Urinary bladder (tissue), 3 donors: ENCODE measurements at regions not wholly inside any gene's neighbourhood (a gene's known extent, or its start where the extent isn't known, plus 50 kb on each side); places are given as distances from the start of the nearest gene placed in this dataset.

Experiments used
- DNase-seq: peaks from one replicate; pipeline ENCODE4 v3.0.0-alpha.2; 2015; ENCODE audit errors: extremely low spot score
- H3K27ac ChIP-seq: one replicate; pipeline ENCODE4 v1.5.1; 2013; ENCODE audit warnings: low read depth, mild to moderate bottlenecking, moderate library complexity
- H3K36me3 ChIP-seq: one replicate; pipeline ENCODE4 v1.6.1; 2013; ENCODE audit warnings: mild to moderate bottlenecking, moderate library complexity; ENCODE audit not compliant: insufficient read depth
- H3K4me1 ChIP-seq: one replicate; pipeline ENCODE4 v1.6.1; 2013; ENCODE audit warnings: mild to moderate bottlenecking, moderate library complexity; ENCODE audit not compliant: insufficient read depth
- H3K4me3 ChIP-seq: one replicate; pipeline ENCODE4 v1.5.1; 2013; ENCODE audit warnings: low read depth, low read length
- WGBS: extraction: QIAGEN DNeasy Blood & Tissue Kit; methylation state at CpG from one replicate; pipeline ENCODE4 v1.1.7; 2013; 5-methylcytosine and 5-hydroxymethylcytosine counted together
- donor health status: healthy with polysubstance abuse.
- donor health status: healthy.

DNA sequence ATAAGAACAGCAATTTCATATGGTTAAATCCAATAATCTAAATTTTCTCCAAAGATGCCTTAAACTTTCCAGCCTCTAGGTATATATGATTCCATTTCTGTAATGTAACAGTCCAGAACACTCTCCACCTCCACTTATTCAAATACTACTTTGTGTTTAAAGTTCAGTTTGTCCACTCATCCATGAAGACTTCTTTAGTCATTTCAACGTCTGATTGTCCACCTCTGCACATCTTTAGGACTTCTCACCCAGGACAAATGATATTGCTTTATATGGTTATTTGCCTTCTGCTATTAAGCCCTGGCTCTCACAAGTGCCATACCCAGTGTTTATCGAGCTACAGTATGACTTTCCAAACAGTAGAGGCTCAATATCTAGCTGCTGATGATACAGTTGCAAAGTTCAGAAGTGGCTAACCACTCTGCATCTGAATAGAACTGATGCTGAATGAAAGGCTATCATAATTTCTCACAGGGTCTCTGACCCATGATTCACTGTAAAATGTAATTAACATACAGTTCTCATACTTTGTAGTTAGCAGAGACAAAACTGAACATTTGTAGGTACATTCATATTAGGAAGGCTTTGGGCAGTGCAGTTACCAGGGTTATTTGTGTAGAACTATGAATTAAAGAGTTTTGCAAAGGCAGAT, 93.7 kb upstream of the MBNL1 start:
- DNase-seq: no peak
- Histone ChIP-seq H3K27ac (no peak overlapping the region), H3K4me3 (no peak overlapping the region), H3K4me1 (no peaks in the 10 kb centered on the region), H3K36me3 (no peaks in the 10 kb centered on the region)
- WGBS: 86% methylated on average over 2 of the region's 2 CpGs

DNA sequence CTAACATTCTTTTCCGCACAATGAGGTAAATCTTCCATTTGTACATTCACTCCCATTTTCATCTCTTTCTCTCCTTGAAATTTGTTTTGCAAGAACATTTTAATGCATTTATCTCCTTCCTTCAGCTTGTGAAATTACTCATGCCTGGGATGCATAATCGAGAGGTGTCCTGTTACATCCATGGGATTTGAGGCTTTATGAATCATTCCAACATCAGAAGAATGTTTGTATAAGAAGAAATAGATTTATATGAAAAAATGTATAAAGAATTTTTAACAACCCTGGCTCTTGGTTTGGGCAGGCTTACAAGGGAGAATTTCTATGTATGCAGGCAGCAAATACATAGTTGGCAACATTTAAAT, 93.2 kb upstream of the MBNL1 start:
- DNase-seq: no peak
- 53% methylated on average over 2 of the region's 2 CpGs for WGBS
- Histone ChIP-seq H3K36me3 (no peaks in the 10 kb centered on the region), H3K27ac (no peak overlapping the region), H3K4me3 (no peak overlapping the region), H3K4me1 (no peaks in the 10 kb centered on the region)

DNA sequence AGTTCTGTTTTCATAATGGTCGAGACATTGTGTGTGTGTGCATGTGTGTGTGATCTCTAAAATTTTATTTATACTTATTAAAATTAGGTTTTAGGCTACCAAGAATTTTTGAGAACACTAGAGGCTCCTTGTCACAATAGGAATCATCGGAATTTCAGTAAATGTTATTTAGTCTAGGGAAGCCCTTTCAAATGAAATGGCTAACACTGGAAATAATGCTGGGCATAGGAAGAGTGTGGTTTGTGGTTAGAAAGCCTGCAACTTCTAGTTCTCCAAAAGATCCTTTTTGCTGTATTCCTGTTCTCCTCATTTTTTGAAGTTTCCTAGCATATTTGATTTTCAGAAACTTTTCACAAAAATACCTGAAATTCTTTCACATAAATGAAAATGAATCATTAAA, 92.5 kb upstream of the MBNL1 start:
- no peaks in the 10 kb centered on the region for H3K4me1 ChIP-seq
- H3K36me3 ChIP-seq: no peaks in the 10 kb centered on the region
- no peak for DNase-seq
- no peak overlapping the region for H3K27ac ChIP-seq
- 80% methylated on average over 2 of the region's 2 CpGs for WGBS
- H3K4me3 ChIP-seq: no peak overlapping the region

- H3K27ac ChIP-seq: no peak overlapping the region
- no peak for DNase-seq
- H3K36me3 ChIP-seq: no peaks in the 10 kb centered on the region
- WGBS: 96% methylated on average over 1 of the region's 1 CpG
- no peaks in the 10 kb centered on the region for H3K4me1 ChIP-seq
- H3K4me3 ChIP-seq: no peak overlapping the region
Observed at GRCh38 chr3:152176998-152177397, 91.7 kb upstream of the MBNL1 start.

DNA sequence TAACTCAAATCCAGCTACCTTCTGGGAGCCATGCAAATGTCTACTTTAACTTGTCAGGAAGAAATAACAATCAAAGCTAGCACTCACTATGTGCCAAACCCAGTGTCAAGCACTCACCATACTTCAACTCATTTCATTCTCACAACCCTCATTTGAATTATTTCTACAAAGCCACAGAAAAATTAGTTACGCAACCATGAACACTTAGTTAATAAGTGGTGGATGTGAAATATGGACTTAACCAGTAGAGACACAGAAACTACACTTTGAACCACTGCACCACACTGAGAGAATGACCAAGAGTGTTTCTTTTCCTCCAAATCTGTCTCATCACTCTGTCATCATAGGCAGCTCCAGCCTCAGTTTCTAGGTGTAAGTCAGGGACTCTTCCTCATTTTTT, 91.0 kb upstream of the MBNL1 start:
- Histone ChIP-seq H3K4me3 (no peak overlapping the region), H3K27ac (no peak overlapping the region), H3K36me3 (no peaks in the 10 kb centered on the region), H3K4me1 (no peaks in the 10 kb centered on the region)
- 100% methylated on average over 1 of the region's 1 CpG for WGBS
- DNase-seq: no peak

GRCh38 chr3:152183473-152183872, 85.3 kb upstream of the MBNL1 start:
- Histone ChIP-seq H3K4me1 (no peaks in the 10 kb centered on the region), H3K4me3 (no peak overlapping the region), H3K36me3 (no peaks in the 10 kb centered on the region), H3K27ac (no peak overlapping the region)
- 66% methylated on average over 4 of the region's 4 CpGs for WGBS
- no peak for DNase-seq

GRCh38 chr3:152184971-152185686, 83.6 kb upstream of the MBNL1 start:
- Histone ChIP-seq H3K4me3 (no peak overlapping the region), H3K27ac (no peak overlapping the region), H3K4me1 (no peaks in the 10 kb centered on the region), H3K36me3 (no peaks in the 10 kb centered on the region)
- 89% methylated on average over 5 of the region's 5 CpGs for WGBS
- no peak for DNase-seq

GRCh38 chr3:152185891-152186630, 82.7 kb upstream of the MBNL1 start:
- no peaks in the 10 kb centered on the region for H3K36me3 ChIP-seq
- H3K27ac ChIP-seq: no peak overlapping the region
- H3K4me1 ChIP-seq: no peaks in the 10 kb centered on the region
- WGBS: 84% methylated on average over 6 of the region's 6 CpGs
- no peak overlapping the region for H3K4me3 ChIP-seq
- no peak for DNase-seq

- no peak for DNase-seq
- WGBS: 85% methylated on average over 2 of the region's 2 CpGs
- Histone ChIP-seq H3K4me3 (no peak overlapping the region), H3K4me1 (no peaks in the 10 kb centered on the region), H3K36me3 (no peaks in the 10 kb centered on the region), H3K27ac (no peak overlapping the region)
Observed at GRCh38 chr3:152190636-152191183, 78.0 kb upstream of the MBNL1 start.

GRCh38 chr3:152192050-152192449, 76.7 kb upstream of the MBNL1 start:
- Histone ChIP-seq H3K27ac (no peak overlapping the region), H3K4me3 (no peak overlapping the region), H3K36me3 (no peaks in the 10 kb centered on the region), H3K4me1 (no peaks in the 10 kb centered on the region)
- no peak for DNase-seq
- WGBS: 86% methylated on average over 4 of the region's 4 CpGs

- DNase-seq: no peak
- 68% methylated on average over 5 of the region's 5 CpGs for WGBS
- no peak overlapping the region for H3K4me3 ChIP-seq
- no peaks in the 10 kb centered on the region for H3K36me3 ChIP-seq
- H3K27ac ChIP-seq: no peak overlapping the region
- no peaks in the 10 kb centered on the region for H3K4me1 ChIP-seq
Observed at GRCh38 chr3:152192936-152193672, 75.6 kb upstream of the MBNL1 start.

DNA sequence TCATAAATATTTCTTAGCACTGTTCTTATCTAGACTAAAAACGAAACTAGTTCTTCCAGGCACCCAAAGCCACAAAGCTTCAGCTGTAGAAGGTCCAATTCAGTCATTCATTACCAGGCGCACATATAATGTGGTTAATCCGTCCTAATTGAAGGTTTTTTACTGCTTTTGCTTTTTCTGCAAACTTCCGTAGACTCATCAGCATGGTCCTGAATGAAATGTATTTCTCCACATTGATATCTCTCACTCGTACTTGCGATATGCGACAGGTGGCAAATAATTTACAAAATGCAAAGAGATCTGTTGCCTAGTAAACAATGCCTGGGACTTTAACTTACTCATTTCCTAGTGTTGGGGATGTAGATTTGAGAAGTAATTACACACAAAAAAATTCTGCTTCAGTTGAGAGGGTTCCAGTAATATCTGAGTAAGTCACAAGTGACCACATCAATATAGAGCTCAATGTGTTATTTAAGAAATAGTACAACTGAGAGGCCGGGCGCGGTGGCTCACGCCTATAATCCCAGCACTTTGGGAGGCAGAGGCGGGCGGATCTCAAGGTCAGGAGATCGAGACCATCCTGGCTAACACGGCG, 75.0 kb upstream of the MBNL1 start:
- peaks cover 1% of the 10 kb centered on the region for H3K4me1 ChIP-seq
- DNase-seq: no peak
- 83% methylated on average over 16 of the region's 16 CpGs for WGBS
- H3K4me3 ChIP-seq: no peak overlapping the region
- H3K36me3 ChIP-seq: no peaks in the 10 kb centered on the region
- no peak overlapping the region for H3K27ac ChIP-seq

DNA sequence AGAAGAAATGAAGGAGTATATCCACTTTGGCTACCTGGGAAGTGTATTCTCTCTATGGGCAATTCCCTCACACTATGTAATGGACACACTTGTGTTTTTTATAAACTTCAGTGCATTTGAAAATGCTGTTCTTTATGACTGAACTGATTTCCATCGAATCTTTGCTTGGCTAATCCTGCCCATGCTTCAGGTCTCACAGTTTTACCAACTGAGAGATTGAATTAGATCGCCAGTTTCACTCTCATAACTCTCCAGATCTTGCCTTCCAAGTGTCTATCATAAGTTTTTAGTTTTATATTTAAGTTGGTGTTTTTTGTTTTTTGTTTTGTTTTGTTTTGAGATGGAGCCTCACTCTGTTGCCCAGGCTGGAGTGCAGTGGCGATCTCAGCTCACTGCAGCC, 73.5 kb upstream of the MBNL1 start:
- H3K4me1 ChIP-seq: peaks cover 2% of the 10 kb centered on the region
- 94% methylated on average over 3 of the region's 3 CpGs for WGBS
- no peak overlapping the region for H3K27ac ChIP-seq
- DNase-seq: no peak
- H3K4me3 ChIP-seq: no peak overlapping the region
- H3K36me3 ChIP-seq: no peaks in the 10 kb centered on the region
